ENCODE measurements at regions not wholly inside any gene's neighbourhood (a gene's known extent, or its start where the extent isn't known, plus 50 kb on each side); places are given as distances from the start of the nearest gene placed in this dataset.

GRCh38 chr4:89539374-89539773 lies 231.8 kb upstream of the GPRIN3 start:
- Mint-ChIP-seq H3K27ac (no peak overlapping the region), H3K27me3 (peaks cover 14% of the 10 kb centered on the region), H3K4me1 (no peaks in the 10 kb centered on the region), H3K36me3 (peaks cover 8% of the 10 kb centered on the region), H3K4me3 (no peak overlapping the region), H3K9me3 (peaks cover 13% of the 10 kb centered on the region)

- Mint-ChIP-seq H3K4me1 (no peaks in the 10 kb centered on the region), H3K27me3 (peaks cover 14% of the 10 kb centered on the region), H3K9me3 (peaks cover 11% of the 10 kb centered on the region), H3K27ac (no peak overlapping the region), H3K4me3 (no peak overlapping the region), H3K36me3 (peaks cover 8% of the 10 kb centered on the region)
These were observed 231.3 kb upstream of the GPRIN3 start for GRCh38 chr4:89538886-89539285.

DNA sequence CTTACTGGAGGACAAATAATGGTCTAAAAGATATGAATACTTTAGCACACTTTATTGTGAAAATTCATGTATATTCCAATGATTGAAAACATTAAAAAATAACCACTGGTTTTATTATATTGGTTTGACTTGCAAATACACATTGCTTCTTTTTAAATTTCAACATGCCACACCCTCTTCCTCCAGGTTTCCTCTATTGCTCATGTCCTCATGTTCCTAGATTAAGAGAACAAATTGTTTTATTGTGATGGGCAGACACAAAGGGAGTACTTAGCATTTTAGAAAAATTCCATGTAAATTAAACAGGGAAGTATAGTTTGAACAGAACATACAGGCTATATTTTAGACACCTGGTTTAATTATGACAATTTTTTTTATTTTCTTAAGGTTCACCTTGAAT lies 230.6 kb upstream of the GPRIN3 start:
- no peak overlapping the region for H3K27ac Mint-ChIP-seq
- peaks cover 6% of the 10 kb centered on the region for H3K36me3 Mint-ChIP-seq
- peaks cover 5% of the 10 kb centered on the region for H3K9me3 Mint-ChIP-seq
- H3K4me1 Mint-ChIP-seq = no peaks in the 10 kb centered on the region
- H3K27me3 Mint-ChIP-seq = peaks cover 14% of the 10 kb centered on the region
- H3K4me3 Mint-ChIP-seq = no peak overlapping the region

DNA sequence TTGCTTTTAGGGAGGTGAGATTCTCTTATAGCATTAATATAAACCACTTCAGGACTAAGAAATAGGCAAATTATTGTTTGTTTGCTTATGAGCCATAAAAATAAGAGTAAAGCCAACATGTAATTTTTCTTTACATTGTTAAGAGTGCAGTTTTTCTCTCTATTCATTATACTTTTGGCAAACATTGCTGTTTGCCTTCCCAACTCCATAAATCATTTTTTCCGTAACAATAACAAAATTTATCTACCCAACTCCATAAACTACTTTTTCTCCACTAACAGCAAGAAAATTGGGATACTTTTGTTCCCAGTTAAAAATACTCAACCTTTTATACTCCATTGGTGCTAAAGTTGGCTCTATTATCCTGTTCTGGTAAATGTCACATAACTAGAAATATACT lies 229.7 kb upstream of the GPRIN3 start:
- Mint-ChIP-seq H3K36me3 (peaks cover 3% of the 10 kb centered on the region), H3K4me3 (no peak overlapping the region), H3K27me3 (peaks cover 19% of the 10 kb centered on the region), H3K9me3 (no peaks in the 10 kb centered on the region), H3K4me1 (no peaks in the 10 kb centered on the region), H3K27ac (no peak overlapping the region)

DNA sequence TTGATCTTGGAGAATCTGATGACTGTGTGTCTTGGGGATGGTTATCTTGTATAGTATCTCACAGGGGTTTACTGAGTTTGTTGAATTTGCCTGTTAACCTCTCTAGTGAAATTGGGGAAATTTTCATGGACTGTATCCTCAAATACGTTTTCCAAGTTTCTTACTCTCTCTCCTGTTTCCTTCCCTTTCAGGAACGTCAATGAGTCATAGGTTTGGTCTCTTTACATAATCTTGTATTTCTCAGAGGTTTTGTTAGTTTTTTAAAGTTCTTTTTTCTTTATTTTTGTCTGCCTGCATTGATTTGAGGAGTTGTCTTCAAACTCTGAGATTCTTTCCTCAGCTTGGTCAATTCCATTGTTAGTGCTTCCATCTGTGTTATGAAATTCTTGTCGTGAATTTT lies 227.7 kb upstream of the GPRIN3 start:
- Mint-ChIP-seq H3K36me3 (peaks cover 3% of the 10 kb centered on the region), H3K9me3 (no peaks in the 10 kb centered on the region), H3K27ac (no peak overlapping the region), H3K27me3 (peaks cover 23% of the 10 kb centered on the region), H3K4me3 (no peak overlapping the region), H3K4me1 (no peaks in the 10 kb centered on the region)

DNA sequence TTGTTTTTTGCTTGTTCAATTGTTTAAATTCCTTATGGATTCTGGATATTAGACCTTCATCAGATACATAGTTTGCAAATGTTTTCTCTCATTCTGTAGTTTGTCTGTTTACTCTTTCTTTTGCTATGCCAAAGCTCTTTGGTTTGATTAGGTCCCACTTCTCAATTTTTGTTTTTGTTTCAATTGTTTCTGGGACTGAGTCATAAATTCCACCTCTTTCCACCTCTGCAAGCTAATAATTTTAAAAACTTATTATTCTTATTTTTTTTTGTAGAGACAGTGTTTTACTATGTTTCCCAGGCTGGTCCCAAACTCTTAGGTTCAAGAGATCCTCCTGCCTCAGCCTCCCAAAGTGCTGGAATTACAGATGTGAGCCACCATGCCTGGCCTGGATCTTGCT lies 226.8 kb upstream of the GPRIN3 start:
- no peak overlapping the region for H3K27ac Mint-ChIP-seq
- H3K4me1 Mint-ChIP-seq = no peaks in the 10 kb centered on the region
- H3K9me3 Mint-ChIP-seq = no peaks in the 10 kb centered on the region
- peaks cover 3% of the 10 kb centered on the region for H3K36me3 Mint-ChIP-seq
- H3K4me3 Mint-ChIP-seq = no peak overlapping the region
- peaks cover 21% of the 10 kb centered on the region for H3K27me3 Mint-ChIP-seq

- no peaks in the 10 kb centered on the region for H3K9me3 Mint-ChIP-seq
- H3K27me3 Mint-ChIP-seq = peaks cover 22% of the 10 kb centered on the region
- H3K4me3 Mint-ChIP-seq = no peak overlapping the region
- peaks cover 3% of the 10 kb centered on the region for H3K36me3 Mint-ChIP-seq
- H3K27ac Mint-ChIP-seq = no peak overlapping the region
- H3K4me1 Mint-ChIP-seq = peaks cover 11% of the 10 kb centered on the region
These were observed 224.5 kb upstream of the GPRIN3 start for GRCh38 chr4:89531932-89532640.

- peak overlapping the region; percentile 17 for H3K4me3 Mint-ChIP-seq
- no peaks in the 10 kb centered on the region for H3K9me3 Mint-ChIP-seq
- no peaks in the 10 kb centered on the region for H3K36me3 Mint-ChIP-seq
- peak overlapping the region; percentile 4 for H3K27ac Mint-ChIP-seq
- H3K4me1 Mint-ChIP-seq = peaks cover 11% of the 10 kb centered on the region
- peaks cover 25% of the 10 kb centered on the region for H3K27me3 Mint-ChIP-seq
These were observed 221.0 kb upstream of the GPRIN3 start for GRCh38 chr4:89528526-89529133.

DNA sequence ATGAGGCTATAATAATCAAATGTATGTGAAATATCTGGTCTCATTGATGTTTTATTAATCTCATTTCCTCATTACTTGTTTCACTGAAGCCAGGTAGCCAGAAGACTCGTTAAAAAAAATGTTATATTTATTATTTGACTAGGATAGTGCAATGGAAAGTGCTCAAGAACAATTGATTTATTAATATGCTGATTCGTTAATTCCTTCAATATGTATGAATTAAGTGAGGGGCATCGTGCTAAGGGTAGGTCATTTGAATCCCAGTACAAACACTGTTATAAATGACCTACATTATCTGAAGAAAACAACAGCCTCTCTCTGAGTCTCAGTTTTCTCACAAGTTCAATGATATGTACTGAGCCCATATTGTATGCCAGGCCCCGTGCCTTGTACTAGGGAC lies 214.2 kb upstream of the GPRIN3 start:
- Mint-ChIP-seq H3K4me3 (no peak overlapping the region), H3K9me3 (no peaks in the 10 kb centered on the region), H3K27ac (no peak overlapping the region), H3K27me3 (peaks cover 38% of the 10 kb centered on the region), H3K4me1 (no peaks in the 10 kb centered on the region), H3K36me3 (no peaks in the 10 kb centered on the region)

- H3K4me3 Mint-ChIP-seq = no peak overlapping the region
- no peaks in the 10 kb centered on the region for H3K36me3 Mint-ChIP-seq
- H3K4me1 Mint-ChIP-seq = no peaks in the 10 kb centered on the region
- H3K9me3 Mint-ChIP-seq = no peaks in the 10 kb centered on the region
- no peak overlapping the region for H3K27ac Mint-ChIP-seq
- peaks cover 27% of the 10 kb centered on the region for H3K27me3 Mint-ChIP-seq
These were observed 212.2 kb upstream of the GPRIN3 start for GRCh38 chr4:89519771-89520320.

DNA sequence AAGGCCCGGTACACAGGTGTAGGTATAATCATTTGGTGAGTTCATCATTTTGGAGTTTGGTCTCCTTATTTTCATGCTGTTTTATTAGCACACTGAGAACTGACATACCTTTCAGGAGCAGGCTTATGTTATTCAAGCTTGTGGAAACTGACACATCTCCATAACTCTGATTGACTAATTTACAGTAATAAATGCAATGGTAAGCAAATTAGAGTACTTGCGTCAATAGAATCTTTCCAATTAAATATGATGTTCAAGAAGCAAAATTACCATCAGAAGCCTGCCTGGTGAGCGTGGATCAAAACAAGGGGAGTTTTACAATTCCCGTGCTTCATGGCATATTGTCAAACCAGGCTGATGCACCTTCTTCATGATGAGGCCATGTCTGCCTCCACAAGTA lies 210.7 kb upstream of the GPRIN3 start:
- Mint-ChIP-seq H3K4me1 (no peaks in the 10 kb centered on the region), H3K27ac (no peak overlapping the region), H3K4me3 (no peak overlapping the region), H3K27me3 (peaks cover 21% of the 10 kb centered on the region), H3K9me3 (no peaks in the 10 kb centered on the region), H3K36me3 (no peaks in the 10 kb centered on the region)

DNA sequence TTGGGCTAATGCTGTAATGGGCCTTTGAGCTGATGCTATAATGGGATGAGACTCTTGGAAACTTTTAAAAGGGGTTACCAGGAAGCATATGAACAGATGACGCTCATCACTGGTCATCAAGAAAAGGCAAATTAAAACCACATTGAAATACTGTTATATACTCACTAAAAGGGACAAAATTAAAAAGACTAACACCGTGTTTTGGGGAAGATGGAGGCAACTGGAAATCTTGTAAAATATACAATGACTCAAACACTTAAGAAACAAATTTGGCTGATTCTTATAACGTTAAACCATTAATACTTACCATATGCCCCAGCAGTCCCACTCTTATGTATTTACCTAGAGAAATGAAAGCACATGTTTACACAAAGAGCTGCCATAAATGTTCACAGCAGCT lies 207.2 kb upstream of the GPRIN3 start:
- H3K4me1 Mint-ChIP-seq = peaks cover 9% of the 10 kb centered on the region
- H3K4me3 Mint-ChIP-seq = no peak overlapping the region
- no peaks in the 10 kb centered on the region for H3K9me3 Mint-ChIP-seq
- no peaks in the 10 kb centered on the region for H3K36me3 Mint-ChIP-seq
- peaks cover 7% of the 10 kb centered on the region for H3K27me3 Mint-ChIP-seq
- no peak overlapping the region for H3K27ac Mint-ChIP-seq

GRCh38 chr4:89511776-89512175 lies 204.2 kb upstream of the GPRIN3 start:
- H3K9me3 Mint-ChIP-seq = no peaks in the 10 kb centered on the region
- H3K4me1 Mint-ChIP-seq = peaks cover 19% of the 10 kb centered on the region
- H3K36me3 Mint-ChIP-seq = no peaks in the 10 kb centered on the region
- H3K27ac Mint-ChIP-seq = no peak overlapping the region
- H3K27me3 Mint-ChIP-seq = no peaks in the 10 kb centered on the region
- H3K4me3 Mint-ChIP-seq = no peak overlapping the region

DNA sequence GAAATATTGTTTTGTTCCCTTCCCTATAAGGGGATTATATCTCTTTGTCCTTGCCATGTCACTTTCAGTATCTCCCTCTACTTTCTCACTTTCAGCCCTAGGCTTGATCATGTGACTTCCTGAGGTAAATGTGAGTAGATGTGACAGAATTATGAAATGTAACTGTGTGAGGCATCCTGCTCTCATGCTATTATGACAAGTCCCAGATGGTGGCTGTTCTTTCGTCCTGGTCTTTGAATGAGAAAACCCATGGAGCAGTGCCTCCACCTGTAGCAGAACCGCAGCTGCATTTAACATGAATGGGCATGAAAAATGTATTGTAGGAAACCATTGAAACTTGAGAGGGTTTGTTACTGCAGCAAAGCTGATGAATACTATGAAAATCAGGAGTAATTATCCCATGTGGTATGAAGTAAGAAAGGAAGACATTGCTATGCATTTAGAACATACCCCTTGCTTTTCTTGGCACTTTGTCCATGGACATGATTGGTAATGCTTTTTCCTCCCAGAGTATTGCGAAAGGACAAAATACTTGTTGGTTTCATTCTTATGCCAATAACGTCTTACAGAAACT lies 202.2 kb upstream of the GPRIN3 start:
- Mint-ChIP-seq H3K4me3 (peak overlapping the region; percentile 27), H3K27me3 (no peaks in the 10 kb centered on the region), H3K27ac (no peak overlapping the region), H3K4me1 (peaks cover 19% of the 10 kb centered on the region), H3K9me3 (no peaks in the 10 kb centered on the region), H3K36me3 (no peaks in the 10 kb centered on the region)

DNA sequence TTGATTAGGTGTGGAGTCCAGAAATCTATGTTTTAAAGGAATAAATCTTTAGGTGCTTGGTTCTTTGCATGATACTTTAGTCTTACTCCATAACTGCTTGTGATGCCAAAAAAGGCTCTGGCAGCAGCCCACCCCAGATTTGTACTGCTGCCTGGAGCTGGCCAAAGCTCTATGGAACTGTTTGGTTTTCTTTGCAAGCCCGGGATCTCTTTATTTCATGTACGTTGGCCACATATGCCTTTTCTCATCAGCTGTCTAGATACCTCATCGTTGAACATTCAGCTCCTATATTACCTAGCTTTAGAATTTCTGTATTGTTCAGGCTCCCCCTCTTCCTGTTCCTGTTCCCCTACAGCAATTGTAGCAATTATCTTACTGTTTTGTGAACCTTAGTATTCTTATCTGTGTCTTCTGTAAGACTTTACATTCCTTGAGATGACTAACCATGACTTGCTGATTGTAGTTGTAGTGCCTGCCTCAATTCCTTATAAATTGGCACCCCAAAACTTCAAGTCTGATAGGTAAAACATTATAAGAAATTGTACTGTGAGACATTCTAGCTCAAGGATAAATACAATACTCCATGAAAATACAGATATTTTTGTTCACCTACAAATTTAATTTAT lies 199.4 kb upstream of the GPRIN3 start:
- Mint-ChIP-seq H3K4me3 (no peak overlapping the region), H3K27me3 (no peaks in the 10 kb centered on the region), H3K27ac (no peak overlapping the region), H3K36me3 (no peaks in the 10 kb centered on the region), H3K4me1 (peaks cover 19% of the 10 kb centered on the region), H3K9me3 (no peaks in the 10 kb centered on the region)

- Mint-ChIP-seq H3K4me3 (no peak overlapping the region), H3K27ac (no peak overlapping the region), H3K4me1 (no peaks in the 10 kb centered on the region), H3K36me3 (no peaks in the 10 kb centered on the region), H3K9me3 (no peaks in the 10 kb centered on the region), H3K27me3 (peaks cover 5% of the 10 kb centered on the region)
These were observed 195.0 kb upstream of the GPRIN3 start for GRCh38 chr4:89502581-89502980.

Measured in activated naive CD4-positive, alpha-beta T cell treated with anti-CD3 and anti-CD28 coated beads, Interleukin-2, amount 50 U/mL, for 24 hours (primary cell).